ENCODE measurements at regions not wholly inside any gene's neighbourhood (a gene's known extent, or its start where the extent isn't known, plus 50 kb on each side); places are given as distances from the start of the nearest gene placed in this dataset.

GRCh38 chr20:11080781-11081377 lies 407.1 kb upstream of the JAG1 start:
- no peaks in the 10 kb centered on the region for H3K4me1 ChIP-seq
- H3K9me3 ChIP-seq = no peaks in the 10 kb centered on the region
- H3K36me3 ChIP-seq = no peaks in the 10 kb centered on the region
- H3K4me2 ChIP-seq = no peak overlapping the region
- H3K27ac ChIP-seq = no peak overlapping the region
- no peak for TF ChIP-seq Cebpa-rat (IDR thresholded peaks at IDR 0.05)
- no peaks in the 10 kb centered on the region for H3K27me3 ChIP-seq
- no peaks in the 10 kb centered on the region for H4K20me1 ChIP-seq
- H3K9ac ChIP-seq = no peak overlapping the region
- H3K4me3 ChIP-seq = no peak overlapping the region

GRCh38 chr20:11083841-11084240 lies 410.0 kb upstream of the JAG1 start:
- no peak for TF ChIP-seq Cebpa-rat (IDR thresholded peaks at IDR 0.05)

GRCh38 chr20:11084508-11084907 lies 410.7 kb upstream of the JAG1 start:
- Histone ChIP-seq H3K9me3 (no peaks in the 10 kb centered on the region), H3K36me3 (no peaks in the 10 kb centered on the region), H3K27me3 (no peaks in the 10 kb centered on the region), H4K20me1 (no peaks in the 10 kb centered on the region), H3K9ac (no peak overlapping the region), H3K4me3 (no peak overlapping the region), H3K4me2 (no peak overlapping the region), H3K4me1 (no peaks in the 10 kb centered on the region), H3K27ac (no peak overlapping the region)
- TF ChIP-seq Cebpa-rat (IDR thresholded peaks at IDR 0.05) = no peak

More at GRCh38 chr20:11083841-11084240, 410.0 kb upstream of the JAG1 start:
- Histone ChIP-seq H3K27me3 (no peaks in the 10 kb centered on the region), H3K4me1 (no peaks in the 10 kb centered on the region), H3K4me2 (no peak overlapping the region), H4K20me1 (no peaks in the 10 kb centered on the region), H3K4me3 (no peak overlapping the region), H3K9me3 (no peaks in the 10 kb centered on the region), H3K36me3 (no peaks in the 10 kb centered on the region), H3K27ac (no peak overlapping the region), H3K9ac (no peak overlapping the region)

- TF ChIP-seq Cebpa-rat (IDR thresholded peaks at IDR 0.05) = no peak
- Histone ChIP-seq H3K9ac (no peak overlapping the region), H3K36me3 (no peaks in the 10 kb centered on the region), H3K27ac (no peak overlapping the region), H3K27me3 (no peaks in the 10 kb centered on the region), H3K4me3 (no peak overlapping the region), H3K4me2 (no peak overlapping the region), H3K4me1 (no peaks in the 10 kb centered on the region), H4K20me1 (no peaks in the 10 kb centered on the region), H3K9me3 (no peaks in the 10 kb centered on the region)
Measured at GRCh38 chr20:11086970-11087369, 413.2 kb upstream of the JAG1 start.

GRCh38 chr20:11090751-11091150 lies 417.0 kb upstream of the JAG1 start:
- no peak overlapping the region for H3K9ac ChIP-seq
- H4K20me1 ChIP-seq = no peaks in the 10 kb centered on the region
- no peaks in the 10 kb centered on the region for H3K9me3 ChIP-seq
- no peaks in the 10 kb centered on the region for H3K36me3 ChIP-seq
- no peaks in the 10 kb centered on the region for H3K4me1 ChIP-seq
- H3K27ac ChIP-seq = no peak overlapping the region
- H3K27me3 ChIP-seq = no peaks in the 10 kb centered on the region
- TF ChIP-seq Cebpa-rat (IDR thresholded peaks at IDR 0.05) = no peak
- H3K4me2 ChIP-seq = no peak overlapping the region
- H3K4me3 ChIP-seq = no peak overlapping the region

GRCh38 chr20:11091511-11091910 lies 417.7 kb upstream of the JAG1 start:
- no peaks in the 10 kb centered on the region for H3K9me3 ChIP-seq
- H3K27ac ChIP-seq = no peak overlapping the region
- H4K20me1 ChIP-seq = no peaks in the 10 kb centered on the region
- no peak overlapping the region for H3K4me3 ChIP-seq
- H3K9ac ChIP-seq = no peak overlapping the region
- H3K4me2 ChIP-seq = no peak overlapping the region
- no peak for TF ChIP-seq Cebpa-rat (IDR thresholded peaks at IDR 0.05)
- H3K27me3 ChIP-seq = no peaks in the 10 kb centered on the region
- H3K36me3 ChIP-seq = no peaks in the 10 kb centered on the region
- no peaks in the 10 kb centered on the region for H3K4me1 ChIP-seq

- Histone ChIP-seq H3K9me3 (no peaks in the 10 kb centered on the region), H3K27me3 (no peaks in the 10 kb centered on the region), H4K20me1 (no peaks in the 10 kb centered on the region), H3K27ac (no peak overlapping the region), H3K4me3 (no peak overlapping the region), H3K36me3 (no peaks in the 10 kb centered on the region), H3K4me1 (no peaks in the 10 kb centered on the region), H3K4me2 (no peak overlapping the region), H3K9ac (no peak overlapping the region)
- TF ChIP-seq Cebpa-rat (IDR thresholded peaks at IDR 0.05) = no peak
Measured at GRCh38 chr20:11092151-11092550, 418.4 kb upstream of the JAG1 start.

- no peak for TF ChIP-seq Cebpa-rat (IDR thresholded peaks at IDR 0.05)
- Histone ChIP-seq H3K4me1 (no peaks in the 10 kb centered on the region), H3K27ac (no peak overlapping the region), H3K27me3 (no peaks in the 10 kb centered on the region), H3K9me3 (no peaks in the 10 kb centered on the region), H3K4me3 (no peak overlapping the region), H3K4me2 (no peak overlapping the region), H4K20me1 (no peaks in the 10 kb centered on the region), H3K9ac (no peak overlapping the region), H3K36me3 (no peaks in the 10 kb centered on the region)
Measured at GRCh38 chr20:11094196-11094595, 420.4 kb upstream of the JAG1 start.

GRCh38 chr20:11094711-11095110 lies 420.9 kb upstream of the JAG1 start:
- Histone ChIP-seq H3K4me1 (no peaks in the 10 kb centered on the region), H3K4me2 (no peak overlapping the region), H4K20me1 (no peaks in the 10 kb centered on the region), H3K36me3 (no peaks in the 10 kb centered on the region), H3K9me3 (no peaks in the 10 kb centered on the region), H3K27me3 (no peaks in the 10 kb centered on the region), H3K27ac (no peak overlapping the region), H3K9ac (no peak overlapping the region), H3K4me3 (no peak overlapping the region)
- no peak for TF ChIP-seq Cebpa-rat (IDR thresholded peaks at IDR 0.05)

- Histone ChIP-seq H4K20me1 (no peaks in the 10 kb centered on the region), H3K9me3 (no peaks in the 10 kb centered on the region), H3K9ac (no peak overlapping the region), H3K4me1 (no peaks in the 10 kb centered on the region), H3K4me3 (no peak overlapping the region), H3K27me3 (no peaks in the 10 kb centered on the region), H3K4me2 (no peak overlapping the region), H3K27ac (no peak overlapping the region), H3K36me3 (no peaks in the 10 kb centered on the region)
- TF ChIP-seq Cebpa-rat (IDR thresholded peaks at IDR 0.05) = no peak
Measured at GRCh38 chr20:11098888-11099287, 425.1 kb upstream of the JAG1 start.

- Histone ChIP-seq H3K4me3 (no peak overlapping the region), H3K9ac (no peak overlapping the region), H3K27ac (no peak overlapping the region), H3K27me3 (no peaks in the 10 kb centered on the region), H4K20me1 (no peaks in the 10 kb centered on the region), H3K4me1 (no peaks in the 10 kb centered on the region), H3K9me3 (no peaks in the 10 kb centered on the region), H3K4me2 (no peak overlapping the region), H3K36me3 (no peaks in the 10 kb centered on the region)
- no peak for TF ChIP-seq Cebpa-rat (IDR thresholded peaks at IDR 0.05)
Measured at GRCh38 chr20:11101243-11101642, 427.4 kb upstream of the JAG1 start.
